Limb (tissue), 2 donors: ENCODE measurements at regions not wholly inside any gene's neighbourhood (a gene's known extent, or its start where the extent isn't known, plus 50 kb on each side); places are given as distances from the start of the nearest gene placed in this dataset.

Source experiments
- DNase-seq, 2 donors: peaks; one replicate each; pipeline ENCODE4 v3.0.0-alpha.2; 2016; ENCODE audit errors: extremely low spot score in 2 of 2

- peak in 1 of 2 donors; percentile 22 for DNase-seq
Measured at GRCh38 chr5:135235551-135236227, 163.3 kb downstream of the MACROH2A1 start.

GRCh38 chr5:135234666-135235401, 164.2 kb downstream of the MACROH2A1 start:
- DNase-seq: no peak

GRCh38 chr5:135234242-135234641, 164.8 kb downstream of the MACROH2A1 start:
- no peak for DNase-seq

GRCh38 chr5:135233477-135233876, 165.6 kb downstream of the MACROH2A1 start:
- no peak for DNase-seq

- no peak for DNase-seq
Measured at GRCh38 chr5:135232958-135233357, 166.1 kb downstream of the MACROH2A1 start.

- DNase-seq: no peak
Measured at GRCh38 chr5:135231289-135231688, 167.7 kb downstream of the MACROH2A1 start.

- no peak for DNase-seq
Measured at GRCh38 chr5:135230251-135230925, 168.6 kb downstream of the MACROH2A1 start.

GRCh38 chr5:135229679-135230132, 169.3 kb downstream of the MACROH2A1 start:
- DNase-seq: no peak

- no peak for DNase-seq
Measured at GRCh38 chr5:135229122-135229521, 169.9 kb downstream of the MACROH2A1 start.

- no peak for DNase-seq
Measured at GRCh38 chr5:135228222-135228621, 170.8 kb downstream of the MACROH2A1 start.

- no peak for DNase-seq
Measured at GRCh38 chr5:135227064-135228022, 171.7 kb downstream of the MACROH2A1 start.

GRCh38 chr5:135225856-135226560, 173.0 kb downstream of the MACROH2A1 start:
- DNase-seq: peak in 1 of 2 donors; percentile 55

- peak in 1 of 2 donors; percentile 15 for DNase-seq
Measured at GRCh38 chr5:135223891-135224625, 175.0 kb downstream of the MACROH2A1 start.

GRCh38 chr5:135223404-135223803, 175.6 kb downstream of the MACROH2A1 start:
- DNase-seq: peak in 1 of 2 donors; percentile 17

- DNase-seq: peak in 1 of 2 donors; percentile 15
Measured at GRCh38 chr5:135222771-135223170, 176.3 kb downstream of the MACROH2A1 start.

GRCh38 chr5:135222171-135222681, 176.8 kb downstream of the MACROH2A1 start:
- peak in 1 of 2 donors; percentile 11 for DNase-seq

GRCh38 chr5:135221696-135222095, 177.3 kb downstream of the MACROH2A1 start:
- peak in 1 of 2 donors; percentile 7 for DNase-seq

- peak in 1 of 2 donors; percentile 4 for DNase-seq
Measured at GRCh38 chr5:135221187-135221473, 177.9 kb downstream of the MACROH2A1 start.

- DNase-seq: peak in 1 of 2 donors; percentile 18
Measured at GRCh38 chr5:135220394-135221186, 178.4 kb downstream of the MACROH2A1 start.
